CD4-positive, alpha-beta T cell treated with Interleukin-2 at 100 ng/mL for 4 hours (primary cell): ENCODE measurements at regions not wholly inside any gene's neighbourhood (a gene's known extent, or its start where the extent isn't known, plus 50 kb on each side); places are given as distances from the start of the nearest gene placed in this dataset.

Experiments used
- DNase-seq: peaks from one replicate; pipeline ENCODE4 v3.0.0-alpha.2; 2020; ENCODE audit warnings: low spot score

DNA sequence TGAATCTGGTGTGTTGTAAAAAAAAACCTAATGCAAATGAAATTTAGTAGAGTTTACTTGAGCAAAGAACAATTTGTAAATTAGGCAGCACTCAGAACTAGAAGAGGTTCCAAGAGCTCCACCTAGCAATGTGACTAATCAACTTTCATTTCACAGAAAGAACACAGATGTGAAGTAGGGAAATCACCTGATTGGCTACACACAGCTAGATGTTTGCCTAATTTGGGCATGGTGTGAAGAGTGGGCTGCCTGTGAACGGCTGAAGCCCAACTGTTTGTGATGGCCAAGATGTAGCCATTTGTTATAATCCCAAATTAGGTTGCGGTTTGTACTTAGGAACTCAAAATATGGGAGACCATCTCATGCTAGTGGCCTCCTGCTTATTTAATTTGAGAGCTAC lies 724.4 kb upstream of the SLITRK5 start:
- no peak for DNase-seq

DNA sequence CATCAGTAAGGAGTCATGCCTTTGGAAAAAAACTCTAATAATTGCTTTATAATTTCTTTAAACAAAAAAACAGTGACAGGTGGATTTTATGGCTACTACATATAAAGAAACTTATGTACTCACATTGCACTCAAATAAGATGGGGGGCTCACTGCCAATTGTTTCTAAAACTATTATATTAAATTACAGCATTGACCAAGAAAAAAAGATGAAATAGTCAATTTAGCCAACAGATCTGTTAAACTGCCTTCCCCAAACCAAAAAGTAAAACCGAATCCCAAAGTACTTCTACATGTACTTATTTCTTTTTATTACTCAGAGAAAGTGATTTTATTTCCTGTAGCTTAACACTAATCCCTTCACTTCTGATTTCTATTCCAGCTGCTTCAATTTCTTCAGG lies 716.8 kb upstream of the SLITRK5 start:
- DNase-seq, result no peak

DNA sequence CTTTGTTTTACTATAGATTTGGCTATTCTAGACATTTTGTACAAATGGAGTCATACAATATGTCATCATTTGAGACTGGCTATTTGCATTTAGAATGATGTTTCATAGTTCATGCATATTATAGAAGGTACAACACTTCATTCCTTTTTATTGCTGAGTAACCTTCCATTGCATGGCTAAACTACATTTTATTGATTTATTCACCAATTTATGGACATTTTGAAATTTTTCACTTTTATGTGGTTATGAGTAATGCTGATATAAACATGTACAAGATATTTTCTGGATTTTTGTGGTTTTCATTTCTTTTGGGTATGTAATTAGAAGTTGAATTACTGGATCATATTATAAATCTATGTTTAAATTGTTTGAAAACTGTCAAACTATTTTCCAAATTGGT lies 710.3 kb upstream of the SLITRK5 start:
- DNase-seq, result no peak

DNA sequence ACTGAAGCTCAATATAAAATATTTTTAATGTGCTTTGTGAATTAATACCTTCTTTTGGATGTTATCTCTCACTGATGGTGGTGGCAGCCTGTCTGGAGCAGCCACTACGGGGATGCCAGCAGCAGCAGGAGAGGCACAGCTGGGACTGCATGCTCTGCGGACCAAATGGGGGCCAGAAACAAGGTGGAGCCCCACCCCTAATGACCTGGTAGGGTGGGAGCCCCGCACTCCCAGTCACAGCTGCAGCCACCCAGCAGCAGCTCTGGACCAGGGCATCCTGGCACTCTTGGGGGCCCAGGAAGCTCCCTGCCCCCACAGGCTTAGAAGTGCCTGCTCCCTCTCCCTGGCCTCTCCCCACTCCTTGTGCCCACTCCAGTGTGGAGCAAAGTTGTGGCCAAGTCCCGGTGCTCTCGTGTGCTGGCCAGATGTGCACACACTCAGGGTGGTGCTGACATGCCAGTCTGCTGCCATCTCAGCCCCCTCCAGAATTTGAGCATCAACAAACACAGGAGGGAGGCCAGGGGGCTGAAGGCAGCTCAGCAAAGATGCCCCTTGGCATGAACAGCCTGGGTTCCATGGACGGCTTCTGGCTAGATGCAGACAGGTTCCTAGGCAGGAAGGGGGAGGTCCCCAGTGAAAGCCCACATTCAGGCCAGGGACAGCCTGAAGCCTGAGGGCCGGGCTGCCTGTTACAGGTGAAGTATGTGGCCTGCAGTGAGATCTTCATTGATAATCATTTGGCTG lies 696.7 kb upstream of the SLITRK5 start:
- no peak for DNase-seq

DNA sequence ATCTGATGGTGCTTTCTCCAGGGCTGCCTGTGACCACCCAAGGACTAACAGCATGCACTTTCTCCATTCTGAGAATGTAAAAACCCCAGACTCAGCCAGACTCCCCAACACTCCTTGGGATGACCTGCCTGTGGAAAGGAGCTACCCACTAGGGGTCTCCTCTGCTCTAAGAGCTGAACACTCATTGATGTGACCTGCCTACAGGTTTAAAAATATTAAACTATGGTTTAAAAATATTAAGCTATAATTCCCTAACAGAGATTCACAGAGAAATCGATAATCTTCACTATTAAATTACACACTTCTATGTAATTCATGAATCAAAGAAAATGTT lies 696.2 kb upstream of the SLITRK5 start:
- DNase-seq, result no peak

DNA sequence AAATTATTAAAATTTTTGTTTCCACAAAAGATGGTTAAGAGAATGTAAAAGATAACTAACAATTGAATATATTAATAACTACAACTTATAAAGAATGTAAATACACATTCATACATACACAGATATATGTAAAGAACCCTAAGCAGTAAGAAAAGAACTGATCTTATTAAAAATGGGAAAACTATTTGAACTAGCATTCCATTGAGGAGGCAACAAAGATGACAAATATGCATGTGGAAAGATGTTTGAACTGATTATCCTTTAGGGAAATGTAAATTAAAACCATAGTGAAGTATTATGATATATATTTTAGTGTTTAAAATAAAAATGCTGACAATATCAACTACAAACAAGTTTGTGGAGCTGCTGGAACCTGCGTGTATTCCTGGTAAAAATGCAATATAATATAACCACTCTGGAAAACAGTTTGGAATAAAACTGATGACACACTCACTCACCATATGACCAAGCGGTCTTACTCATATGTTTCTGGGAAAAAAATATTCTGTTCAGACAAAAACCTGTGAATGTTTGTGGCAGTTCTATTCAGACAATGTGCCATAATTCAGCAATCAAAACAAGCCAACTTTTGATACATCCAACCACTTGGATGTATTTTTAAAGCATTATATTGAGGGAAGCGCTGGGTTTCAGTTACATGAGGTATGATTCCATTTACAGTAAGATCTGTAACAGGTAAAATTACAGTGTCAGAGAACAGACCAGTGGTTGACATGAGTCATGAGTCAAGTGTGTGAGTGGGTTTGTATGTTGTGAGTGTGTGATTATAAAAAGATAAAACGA lies 694.4 kb upstream of the SLITRK5 start:
- DNase-seq, result no peak

DNA sequence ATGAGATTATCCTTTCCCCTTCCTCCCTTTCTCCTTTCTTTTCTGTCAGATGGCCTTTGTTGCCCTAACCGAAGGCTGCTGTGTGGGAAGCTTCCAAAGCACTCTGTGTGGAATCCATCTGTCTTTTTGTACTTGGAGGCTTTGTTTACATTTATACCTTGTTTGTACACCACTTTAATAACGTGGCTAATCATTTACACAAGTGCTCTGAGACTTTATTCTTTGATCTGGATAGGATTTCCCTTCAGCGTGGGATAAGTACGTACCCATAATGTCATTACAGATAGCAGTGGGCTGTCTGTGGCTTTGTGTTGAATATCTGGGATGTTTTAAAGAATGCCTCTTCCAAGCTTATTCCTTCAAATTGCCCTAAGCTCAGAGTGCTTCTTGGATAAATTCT lies 684.7 kb upstream of the SLITRK5 start:
- no peak for DNase-seq

DNA sequence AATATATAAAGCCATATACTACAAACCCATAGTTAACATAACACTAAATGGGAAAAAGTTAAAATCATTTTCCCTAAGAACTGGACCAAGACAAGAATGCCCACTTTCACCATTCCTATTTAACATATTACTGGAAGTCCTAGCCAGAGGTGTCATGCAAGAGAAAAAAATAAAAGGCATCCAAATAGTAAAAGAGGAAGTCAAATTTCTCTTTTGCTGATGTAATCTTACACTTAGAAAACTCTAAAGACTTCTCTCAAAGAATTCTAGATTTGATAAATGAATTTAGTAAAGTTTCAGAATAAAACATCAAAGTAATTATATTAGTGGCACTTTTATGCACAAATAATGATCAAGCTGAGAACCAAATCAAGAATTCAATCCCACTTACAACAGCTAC lies 678.9 kb upstream of the SLITRK5 start:
- no peak for DNase-seq

DNA sequence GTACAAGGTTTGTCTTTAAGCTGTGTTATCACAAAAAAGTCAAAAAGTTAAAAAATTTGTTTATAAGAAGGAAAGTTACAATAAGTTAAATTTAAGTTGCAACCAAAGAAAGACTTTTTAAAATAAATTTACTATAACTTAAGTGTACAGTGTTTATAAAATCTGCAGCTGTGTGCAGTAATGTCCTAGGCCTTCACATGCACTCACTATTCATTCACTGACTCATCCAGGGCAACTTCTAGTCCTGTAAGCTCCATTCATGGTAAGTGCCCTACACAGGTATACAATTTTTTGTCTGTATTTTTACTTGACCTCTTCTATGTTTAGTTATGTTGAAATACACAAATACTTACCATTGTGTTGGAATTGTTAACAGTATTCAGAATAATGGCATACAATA lies 667.9 kb upstream of the SLITRK5 start:
- no peak for DNase-seq

DNA sequence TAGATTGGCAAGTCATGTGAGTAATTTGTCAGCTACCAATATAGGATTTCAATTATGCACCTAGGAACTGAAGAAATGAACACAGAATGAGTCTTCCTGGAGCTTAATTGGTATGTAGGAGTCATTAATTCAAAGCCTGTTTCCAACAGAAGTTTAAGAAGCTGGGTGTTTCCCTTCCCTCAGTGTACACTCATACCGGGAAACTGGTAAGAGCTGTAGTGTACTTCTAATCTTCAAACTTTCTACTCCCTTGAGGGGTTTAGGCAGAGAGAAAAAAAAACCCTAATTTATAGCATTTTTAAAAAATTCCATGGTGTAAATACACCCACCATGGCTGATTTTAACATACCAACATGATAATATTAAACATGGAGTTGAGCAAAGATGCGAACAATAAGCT lies 665.7 kb upstream of the SLITRK5 start:
- DNase-seq, result no peak

DNA sequence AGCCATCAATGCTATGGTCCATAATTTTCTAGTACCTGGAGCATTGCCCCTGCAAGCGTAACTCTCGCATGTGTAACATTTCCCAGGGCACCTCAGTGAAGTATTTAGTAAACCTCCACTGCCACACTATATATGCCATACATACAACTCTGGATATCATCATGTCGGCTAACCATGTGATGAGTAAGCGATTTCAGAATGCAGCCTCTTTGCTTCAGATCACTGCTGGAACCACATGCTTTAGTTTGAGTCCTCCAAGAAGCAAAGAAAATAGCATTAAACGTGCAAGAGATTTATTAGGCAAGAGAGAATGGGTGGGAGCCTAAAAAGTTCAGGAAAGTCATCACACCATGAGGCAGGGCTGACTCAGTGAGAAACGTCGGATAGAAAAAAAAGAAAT lies 635.6 kb upstream of the SLITRK5 start:
- no peak for DNase-seq

DNA sequence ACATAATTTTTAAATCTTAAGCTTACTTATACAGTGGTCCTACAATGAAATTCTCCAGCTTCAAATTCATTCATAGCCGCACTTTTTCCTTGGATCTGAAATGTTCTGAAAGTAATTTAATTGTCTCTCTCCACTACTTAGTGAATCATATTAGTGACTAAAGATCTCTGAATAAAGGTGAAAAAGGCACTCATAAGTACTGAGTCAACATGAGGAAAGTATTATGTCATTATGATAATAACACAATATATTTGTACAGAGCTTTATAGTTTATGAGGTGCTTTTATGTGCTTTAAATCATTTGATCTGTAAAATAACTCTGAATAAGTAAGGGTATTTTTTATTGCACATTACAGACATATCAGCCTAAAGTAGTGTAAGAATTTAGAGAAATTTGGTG lies 628.2 kb upstream of the SLITRK5 start:
- no peak for DNase-seq

DNA sequence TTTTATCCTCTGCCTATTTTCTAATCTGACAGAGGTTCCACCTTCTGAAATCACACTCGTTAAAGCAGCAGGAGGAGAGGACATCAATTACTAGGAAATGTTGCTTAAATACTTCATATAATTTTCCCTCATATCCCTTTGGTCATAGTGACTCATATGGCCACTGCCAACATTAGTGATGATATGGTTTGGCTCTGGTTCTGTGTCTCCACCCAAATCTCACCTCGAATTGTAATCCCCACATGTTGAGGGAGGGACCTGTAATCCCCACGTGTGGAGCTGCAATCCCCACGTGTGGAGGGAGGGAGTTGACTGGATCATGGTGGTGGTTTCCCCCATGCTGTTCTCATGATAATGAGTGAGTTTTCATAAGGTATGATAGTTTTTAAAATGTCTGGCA lies 618.4 kb upstream of the SLITRK5 start:
- DNase-seq, result no peak

DNA sequence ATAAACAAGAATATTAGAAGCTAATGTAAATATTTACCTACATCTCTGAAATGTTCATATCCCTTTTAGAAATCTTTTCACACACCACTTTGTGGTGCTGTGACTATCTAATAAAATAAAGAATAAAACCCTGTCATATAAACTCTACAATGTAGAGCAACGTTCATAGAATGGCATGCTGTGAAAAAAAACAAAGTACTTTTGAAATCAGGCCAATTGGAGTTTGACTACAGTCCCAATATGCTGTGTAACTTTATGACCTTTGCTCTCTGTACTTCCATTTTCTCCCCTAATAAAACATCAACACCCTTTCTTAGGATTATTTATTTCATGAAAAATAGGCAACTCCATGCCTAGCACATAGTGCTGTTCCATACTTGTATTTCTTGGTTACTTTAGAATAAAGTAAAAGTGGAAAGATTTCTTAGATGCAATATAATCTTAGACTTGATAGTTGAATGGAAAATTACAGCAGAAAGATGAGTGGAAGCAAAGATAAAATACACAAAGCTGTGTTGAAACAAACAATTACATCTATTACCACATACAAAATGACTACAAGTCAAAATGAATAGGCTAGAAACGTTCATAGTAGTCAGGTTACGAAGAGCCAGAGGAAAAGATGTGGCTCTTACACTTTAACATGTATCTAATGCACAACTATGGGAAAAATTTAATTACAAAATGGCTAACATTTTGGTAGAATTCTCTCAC lies 613.2 kb upstream of the SLITRK5 start:
- no peak for DNase-seq

DNA sequence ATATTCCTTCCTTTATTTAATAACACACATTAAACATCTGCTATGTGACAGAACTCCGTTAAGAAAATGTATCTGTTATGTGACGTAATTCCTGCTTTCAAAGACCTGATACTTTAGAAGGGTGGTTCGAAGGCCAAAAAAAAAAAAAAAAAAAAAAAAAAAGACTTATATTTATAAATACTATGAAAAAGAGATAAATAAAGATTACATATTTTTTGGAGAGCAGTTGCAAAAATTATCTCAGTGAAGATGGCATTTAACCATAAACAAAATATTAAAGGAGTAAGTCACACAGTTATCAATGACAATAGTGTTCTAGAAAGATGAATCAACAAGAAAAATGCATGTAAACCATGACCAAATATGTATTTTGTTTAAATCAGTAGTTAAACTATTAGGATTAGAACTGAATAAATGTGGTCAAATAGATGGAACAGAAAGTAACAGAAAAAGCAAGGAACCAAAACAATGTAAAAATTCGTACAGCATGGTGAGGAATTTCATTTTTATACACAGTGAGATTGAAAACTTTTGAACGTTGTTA lies 612.3 kb upstream of the SLITRK5 start:
- no peak for DNase-seq

DNA sequence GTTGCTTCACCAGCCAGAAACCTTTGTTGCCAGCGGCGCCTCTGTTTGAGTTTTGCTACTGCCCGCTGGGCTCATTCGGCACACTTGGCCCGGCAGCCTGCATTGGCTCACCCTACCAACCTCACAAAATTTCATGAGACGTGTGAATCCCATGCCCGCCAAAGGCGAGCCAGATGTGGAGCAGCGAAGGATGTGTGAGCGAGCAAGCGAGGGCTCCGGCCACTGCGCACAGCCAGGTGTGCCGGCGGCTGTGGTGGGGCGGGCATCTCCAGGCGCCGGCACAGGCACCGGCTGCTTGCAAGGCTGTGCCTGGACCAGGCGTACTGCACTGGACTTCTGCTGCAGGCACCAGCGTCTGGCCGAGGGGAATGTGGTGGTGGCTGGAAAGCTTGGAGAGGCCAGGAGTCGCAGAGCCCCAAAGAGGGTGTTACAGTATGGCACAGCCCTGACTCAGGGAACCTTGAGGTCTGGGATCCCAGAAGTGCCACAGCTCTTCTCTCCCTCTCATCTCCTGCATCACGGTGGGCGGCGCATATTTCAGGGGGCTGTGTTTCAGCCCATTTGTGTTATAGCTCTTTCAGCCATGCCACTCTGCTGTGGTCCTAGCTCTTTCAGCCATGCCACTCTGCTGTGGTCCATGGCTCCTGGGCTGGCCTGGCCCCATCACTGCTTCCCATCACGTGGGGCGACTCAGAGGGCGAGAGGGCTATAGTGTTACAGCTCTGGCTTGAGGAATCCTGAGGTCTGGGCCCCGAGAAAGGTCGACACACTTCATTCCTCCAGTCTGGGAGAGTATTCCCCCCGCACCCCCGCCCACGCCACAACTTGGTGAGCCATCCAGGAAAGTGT lies 592.0 kb upstream of the SLITRK5 start:
- DNase-seq, result no peak

DNA sequence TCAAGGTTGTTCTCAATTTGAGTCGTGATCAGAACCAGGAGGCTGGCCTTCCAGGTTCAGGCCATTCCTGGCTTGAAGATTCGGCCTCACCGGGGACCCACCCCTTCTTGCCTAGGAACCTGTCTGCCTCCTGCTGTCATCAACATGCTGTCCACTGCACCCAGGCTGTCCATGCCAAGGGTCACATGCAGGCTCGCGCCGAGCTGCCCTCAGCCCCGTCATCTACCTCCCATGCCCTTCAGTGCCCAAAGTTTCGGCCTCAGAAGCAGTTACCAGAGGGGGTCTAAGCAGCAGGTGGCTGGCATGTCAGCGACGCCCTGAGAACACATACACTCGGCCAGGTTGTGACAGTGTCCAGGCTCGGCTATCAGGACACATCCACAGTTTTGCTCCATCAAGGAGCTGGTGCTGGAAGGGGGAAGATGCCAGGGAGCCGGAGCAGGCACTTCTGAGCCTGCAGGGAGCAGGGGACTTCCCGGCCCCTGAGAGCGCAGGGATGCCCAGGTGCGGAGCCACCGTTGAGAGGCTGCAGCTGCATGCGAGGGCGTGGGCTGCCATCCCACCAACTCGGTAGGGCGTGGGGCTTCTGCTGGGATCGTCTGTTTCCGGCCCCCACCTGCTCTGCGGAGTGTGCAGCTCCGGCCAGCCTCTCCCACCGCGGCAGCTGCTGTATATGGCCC lies 590.9 kb upstream of the SLITRK5 start:
- DNase-seq, result no peak

DNA sequence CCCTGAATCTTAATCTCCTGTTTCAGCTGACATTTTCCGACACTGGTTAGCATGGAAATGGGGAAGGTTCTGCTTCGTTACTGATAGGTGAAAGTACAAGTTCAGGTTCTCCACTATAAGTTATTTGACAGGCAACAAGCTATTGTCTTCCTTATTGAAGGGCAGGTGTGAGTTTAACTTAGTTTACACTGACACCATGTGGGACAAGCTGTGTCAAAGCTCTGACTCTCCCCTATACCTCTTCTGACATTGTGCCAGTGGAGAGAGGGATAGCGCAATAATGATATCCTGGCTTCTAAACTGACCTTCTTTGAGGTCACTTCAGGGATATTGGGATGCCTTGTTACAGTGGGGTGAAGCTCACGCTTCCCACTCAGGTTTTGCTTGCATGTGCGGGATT lies 587.0 kb upstream of the SLITRK5 start:
- no peak for DNase-seq

DNA sequence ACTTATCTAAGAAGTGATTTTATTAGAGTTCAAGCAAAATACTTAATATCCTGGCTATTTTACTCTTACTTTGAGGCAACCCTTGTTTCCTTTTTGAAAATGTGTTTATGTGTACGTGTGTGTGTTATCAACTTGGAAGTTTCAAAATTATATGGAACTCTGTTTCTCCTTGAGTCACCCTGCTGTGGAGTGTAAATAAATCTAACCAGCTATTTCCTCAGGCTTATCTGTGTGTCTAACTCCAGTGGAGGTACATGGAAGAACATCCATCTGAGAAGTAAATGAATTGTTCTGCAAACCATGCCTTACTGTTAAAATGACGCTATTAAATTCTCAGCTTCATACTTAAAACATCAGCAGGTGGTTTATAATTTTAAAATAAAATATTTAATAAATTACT lies 583.4 kb upstream of the SLITRK5 start:
- no peak for DNase-seq

DNA sequence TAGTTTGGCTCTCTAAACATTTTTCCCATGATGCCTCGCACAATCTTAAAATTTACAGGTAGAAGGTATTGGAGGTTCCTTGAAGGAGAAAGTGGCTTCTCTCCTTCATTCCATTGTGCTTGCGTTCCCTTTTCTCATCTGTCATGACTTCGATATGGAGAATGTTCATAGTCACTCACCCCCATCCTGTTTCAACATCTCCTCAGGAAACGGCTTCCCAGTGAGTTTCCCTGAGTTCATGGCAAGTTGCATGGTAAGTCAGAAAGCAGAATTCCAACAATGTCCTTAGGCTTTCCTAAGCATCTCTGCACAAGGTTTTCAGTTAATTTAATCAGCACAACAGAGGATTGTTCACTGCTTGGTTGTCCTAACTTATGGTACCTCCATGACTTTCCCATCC lies 581.8 kb upstream of the SLITRK5 start:
- no peak for DNase-seq

DNA sequence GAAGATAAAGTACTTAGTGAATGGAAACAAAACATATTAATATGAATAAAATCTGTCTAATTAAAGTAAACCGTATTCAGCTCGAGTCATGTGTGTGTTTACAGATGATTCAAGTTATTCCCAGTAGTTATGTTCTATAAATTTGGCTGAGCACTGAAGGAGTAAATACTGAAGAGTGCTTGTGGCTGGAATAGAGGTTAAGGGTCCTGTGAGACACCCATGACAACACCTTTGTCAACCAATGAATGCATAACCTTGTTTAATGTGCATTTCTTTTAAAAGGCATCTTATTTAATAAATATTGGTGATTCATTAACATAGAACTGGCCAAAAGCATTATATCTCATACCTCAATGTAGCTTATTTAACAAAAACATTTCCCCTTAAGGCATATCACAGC lies 577.8 kb upstream of the SLITRK5 start:
- no peak for DNase-seq

DNA sequence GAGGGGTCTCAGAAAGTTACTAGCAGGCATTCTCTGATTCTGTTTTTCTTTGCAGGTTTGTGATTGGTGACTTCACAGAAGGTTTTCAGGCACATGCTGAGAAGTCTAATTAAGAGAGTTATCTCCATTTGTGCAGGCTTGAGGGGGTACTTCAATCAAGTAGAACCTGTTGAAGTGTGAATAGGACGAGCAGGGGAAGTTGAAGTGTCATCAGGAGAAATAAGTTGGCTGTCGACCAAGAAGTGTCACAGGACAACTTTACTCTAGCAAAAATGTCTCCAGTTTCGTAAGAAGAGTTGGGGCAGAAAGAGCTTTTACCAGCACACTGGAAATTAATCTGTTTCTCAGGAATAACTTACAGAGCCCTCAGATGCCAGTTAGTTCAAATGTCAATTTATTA lies 576.5 kb upstream of the SLITRK5 start:
- DNase-seq, result no peak
